PFSK-1 (cell line): ENCODE measurements at regions not wholly inside any gene's neighbourhood (a gene's known extent, or its start where the extent isn't known, plus 50 kb on each side); places are given as distances from the start of the nearest gene placed in this dataset.

Experiments used
- FOXP2 ChIP-seq: optimal IDR thresholded peaks from 2 replicates; pipeline ENCODE3; 2011; ENCODE audit warnings: borderline replicate concordance, control low read depth, inconsistent platforms; ENCODE audit not compliant: insufficient read depth; ENCODE audit errors: extremely low read length, extremely low read depth
- POLR2AphosphoS5 ChIP-seq: IDR thresholded peaks from 2 replicates; pipeline ENCODE4 v1.6.1; 2012; ENCODE audit warnings: low read depth, mild to moderate bottlenecking, control low read depth, low read length, moderate library complexity
- SIN3A ChIP-seq: IDR thresholded peaks from 2 replicates; pipeline ENCODE4 v1.6.1; 2012; ENCODE audit warnings: mild to moderate bottlenecking, low read length, moderate library complexity, borderline replicate concordance; ENCODE audit not compliant: insufficient read depth
- TAF1 ChIP-seq: IDR thresholded peaks from 2 replicates; pipeline ENCODE4 v1.6.1; 2012; ENCODE audit warnings: low read length, control low read depth, borderline replicate concordance; ENCODE audit not compliant: insufficient read depth
- TF ChIP-seq, protein P1 (sequence below), 2 experiments: IDR thresholded peaks; 2 replicates each; pipeline versions ENCODE4 v1.6.1 to v1.8.0; 2011 to 2012; ENCODE audit warnings: low read depth in 2 of 2, low read length in 2 of 2, control low read depth in 1 of 2, inconsistent platforms in 1 of 2, mild to moderate bottlenecking in 1 of 2, moderate library complexity in 1 of 2; ENCODE audit not compliant: insufficient read depth in 1 of 2

DNA sequence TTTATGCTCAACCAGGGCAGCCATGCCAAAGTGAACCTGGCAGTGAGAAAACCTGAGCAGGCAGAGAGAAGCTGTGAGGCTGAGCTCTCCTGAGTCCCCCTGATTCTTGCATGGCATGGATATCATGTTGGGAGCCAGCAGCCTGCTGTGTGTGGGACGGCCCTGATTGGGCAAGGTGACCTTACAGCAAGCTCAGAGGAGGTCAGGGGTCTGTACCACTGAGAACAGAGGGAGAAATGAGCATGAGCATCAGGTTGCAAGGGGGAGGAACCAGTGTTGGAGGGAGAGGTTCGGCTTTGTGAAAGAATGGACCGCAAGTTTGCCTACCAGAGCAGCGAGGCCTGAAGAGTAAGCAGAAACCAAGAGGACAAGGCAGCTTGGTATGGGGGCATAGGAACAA, 59.1 kb upstream of the PTGR2 start:
- no peak for TF ChIP-seq TAF1
- TF ChIP-seq POLR2AphosphoS5: no peak
- TF ChIP-seq, protein P1, sequence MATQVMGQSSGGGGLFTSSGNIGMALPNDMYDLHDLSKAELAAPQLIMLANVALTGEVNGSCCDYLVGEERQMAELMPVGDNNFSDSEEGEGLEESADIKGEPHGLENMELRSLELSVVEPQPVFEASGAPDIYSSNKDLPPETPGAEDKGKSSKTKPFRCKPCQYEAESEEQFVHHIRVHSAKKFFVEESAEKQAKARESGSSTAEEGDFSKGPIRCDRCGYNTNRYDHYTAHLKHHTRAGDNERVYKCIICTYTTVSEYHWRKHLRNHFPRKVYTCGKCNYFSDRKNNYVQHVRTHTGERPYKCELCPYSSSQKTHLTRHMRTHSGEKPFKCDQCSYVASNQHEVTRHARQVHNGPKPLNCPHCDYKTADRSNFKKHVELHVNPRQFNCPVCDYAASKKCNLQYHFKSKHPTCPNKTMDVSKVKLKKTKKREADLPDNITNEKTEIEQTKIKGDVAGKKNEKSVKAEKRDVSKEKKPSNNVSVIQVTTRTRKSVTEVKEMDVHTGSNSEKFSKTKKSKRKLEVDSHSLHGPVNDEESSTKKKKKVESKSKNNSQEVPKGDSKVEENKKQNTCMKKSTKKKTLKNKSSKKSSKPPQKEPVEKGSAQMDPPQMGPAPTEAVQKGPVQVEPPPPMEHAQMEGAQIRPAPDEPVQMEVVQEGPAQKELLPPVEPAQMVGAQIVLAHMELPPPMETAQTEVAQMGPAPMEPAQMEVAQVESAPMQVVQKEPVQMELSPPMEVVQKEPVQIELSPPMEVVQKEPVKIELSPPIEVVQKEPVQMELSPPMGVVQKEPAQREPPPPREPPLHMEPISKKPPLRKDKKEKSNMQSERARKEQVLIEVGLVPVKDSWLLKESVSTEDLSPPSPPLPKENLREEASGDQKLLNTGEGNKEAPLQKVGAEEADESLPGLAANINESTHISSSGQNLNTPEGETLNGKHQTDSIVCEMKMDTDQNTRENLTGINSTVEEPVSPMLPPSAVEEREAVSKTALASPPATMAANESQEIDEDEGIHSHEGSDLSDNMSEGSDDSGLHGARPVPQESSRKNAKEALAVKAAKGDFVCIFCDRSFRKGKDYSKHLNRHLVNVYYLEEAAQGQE (IDR thresholded peaks at IDR 0.05; ENCODE audit: insufficient read depth in 1 of 2, low read depth in 2 of 2, low read length in 2 of 2): no peak
- no peak for TF ChIP-seq SIN3A
- TF ChIP-seq FOXP2: no peak
